A549 (cell line): ENCODE measurements at regions not wholly inside any gene's neighbourhood (a gene's known extent, or its start where the extent isn't known, plus 50 kb on each side); places are given as distances from the start of the nearest gene placed in this dataset.

ENCODE experiments used
- ATAC-seq, 2 experiments: fragments of 200-7000 bp in 1 of 2; fragments of >200 bp in 1 of 2; cut with Nextera tagmentation in 1 of 2; cut with Tn5 transposase in 1 of 2; 3 replicates each; pipeline versions ENCODE4 v1.8.0 to v1.9.1; 2018 to 2020; ENCODE audit warnings: mild to moderate bottlenecking in 1 of 2, moderate library complexity in 1 of 2
- CTCF ChIA-PET: fragments of 300-600 bp; sonication (Branson Sonifier 250); formaldehyde crosslinking; extraction: SDS; loops from one replicate; lab custom pipeline; 2021; ENCODE audit warnings: antibody characterized with exemption, inconsistent platforms; lab: Yijun Ruan, JAX
- POLR2A ChIA-PET: fragments of 350-600 bp; formaldehyde crosslinking; extraction: SDS; loops from one replicate; lab custom pipeline; 2021; ENCODE audit warnings: antibody characterized with exemption, inconsistent platforms; lab: Yijun Ruan, JAX
- DNase-seq, 2 experiments: peaks; one replicate each; pipeline versions ENCODE4 v3.0.0 to v3.0.0-alpha.2; 2011 to 2016; ENCODE audit warnings: low read depth in 1 of 2, low spot score in 1 of 2
- FAIRE-seq: peaks from 2 replicates; lab custom pipeline; 2011; peaks lifted over from hg19 to GRCh38; lab: Jason Lieb, UNC
- H3K27ac ChIP-seq, 2 experiments: fragments of >200 bp; sonication (Bioruptor Twin); formaldehyde crosslinking; 3 replicates each; pipeline ENCODE4 v1.5.1; 2016 to 2017
- H3K4me1 ChIP-seq: fragments of >200 bp; sonication (Bioruptor Twin); formaldehyde crosslinking; 3 replicates; pipeline ENCODE4 v1.6.1; 2016
- H3K4me2 ChIP-seq: fragments of >200 bp; sonication (Bioruptor Twin); formaldehyde crosslinking; 3 replicates; pipeline ENCODE4 v1.6.1; 2016
- H3K4me3 ChIP-seq: fragments of >200 bp; sonication (Bioruptor Twin); formaldehyde crosslinking; 3 replicates; pipeline ENCODE4 v1.5.1; 2016
- H3K9me3 ChIP-seq: fragments of >200 bp; sonication (Bioruptor Twin); formaldehyde crosslinking; 3 replicates; pipeline ENCODE4 v1.6.1; 2016
- ATOH8 ChIP-seq: fragments of 250-450 bp; sonication (Bioruptor Pico); IDR thresholded peaks from 2 replicates; pipeline ENCODE4 v1.5.0; 2020; ENCODE audit warnings: low read depth, mild to moderate bottlenecking, moderate library complexity
- CBX2 ChIP-seq: fragments of 200-600 bp; sonication (generic); IDR thresholded peaks from 2 replicates; pipeline ENCODE4 v1.6.1; 2016; ENCODE audit warnings: low read depth, mild to moderate bottlenecking, borderline replicate concordance
- CBX8 ChIP-seq: fragments of 200-600 bp; sonication (generic); IDR thresholded peaks from 2 replicates; pipeline ENCODE4 v1.6.1; 2016
- CEBPB ChIP-seq, 2 experiments: fragments of >200 bp in 1 of 2; sonication (Bioruptor Twin) in 1 of 2; formaldehyde crosslinking in 1 of 2; IDR thresholded peaks; 2 replicates each; pipeline ENCODE4 v1.6.1; 2012 to 2016
- E2F6 ChIP-seq: IDR thresholded peaks from 2 replicates; pipeline ENCODE4 v1.6.1; 2012; ENCODE audit warnings: low read depth, borderline replicate concordance
- ESRRA ChIP-seq: fragments of 150-350 bp; IDR thresholded peaks from 2 replicates; pipeline ENCODE4 v1.6.1; 2014; ENCODE audit warnings: mild to moderate bottlenecking, low read length, borderline replicate concordance
- FOSL2 ChIP-seq, 2 experiments: fragments of 450-650 bp in 1 of 2; fragments of >200 bp in 1 of 2; sonication (Bioruptor Twin) in 1 of 2; formaldehyde crosslinking; IDR thresholded peaks; 2 replicates each; pipeline versions ENCODE4 v1.5.0 to v1.6.1; 2016 to 2020; ENCODE audit warnings: mild to moderate bottlenecking in 1 of 2, moderate library complexity in 1 of 2
- FOXS1 ChIP-seq: fragments of 250-450 bp; sonication (Bioruptor Pico); IDR thresholded peaks from 2 replicates; pipeline ENCODE4 v1.5.0; 2020; ENCODE audit warnings: mild to moderate bottlenecking, moderate library complexity
- GATA3 ChIP-seq: IDR thresholded peaks from 2 replicates; pipeline ENCODE4 v1.6.1; 2012; ENCODE audit warnings: borderline replicate concordance
- HDAC2 ChIP-seq: fragments of 200-600 bp; sonication (generic); IDR thresholded peaks from 2 replicates; pipeline ENCODE4 v1.6.1; 2016
- HES2 ChIP-seq: fragments of >200 bp; sonication (Bioruptor Twin); formaldehyde crosslinking; IDR thresholded peaks from 2 replicates; pipeline ENCODE4 v1.6.1; 2016
- HEYL ChIP-seq: fragments of 250-450 bp; sonication (Bioruptor Pico); IDR thresholded peaks from 2 replicates; pipeline ENCODE4 v1.8.0; 2021; ENCODE audit warnings: mild to moderate bottlenecking, moderate library complexity
- HOXB13 ChIP-seq: fragments of 250-450 bp; sonication (Bioruptor Pico); IDR thresholded peaks from 2 replicates; pipeline ENCODE4 v1.5.0; 2020; ENCODE audit warnings: low read depth, mild to moderate bottlenecking, moderate library complexity
- KDM5A ChIP-seq: fragments of 200-600 bp; sonication (generic); IDR thresholded peaks from 2 replicates; pipeline ENCODE4 v1.6.1; 2016; ENCODE audit warnings: antibody characterized with exemption, mild to moderate bottlenecking
- MAFK ChIP-seq: fragments of 450-650 bp; IDR thresholded peaks from 2 replicates; pipeline ENCODE4 v1.6.1; 2014; ENCODE audit not compliant: partially characterized antibody
- NFE2L2 ChIP-seq: fragments of 150-350 bp; conservative IDR thresholded peaks from 2 replicates; pipeline ENCODE4 v1.6.1; 2014; ENCODE audit warnings: low read length
- NPAS2 ChIP-seq: fragments of 250-450 bp; sonication (Bioruptor Pico); IDR thresholded peaks from 2 replicates; pipeline ENCODE4 v1.8.0; 2022; ENCODE audit warnings: mild to moderate bottlenecking, moderate library complexity, borderline replicate concordance
- PBX3 ChIP-seq: IDR thresholded peaks from 2 replicates; pipeline ENCODE4 v1.6.1; 2012
- POLR2A ChIP-seq: IDR thresholded peaks from 2 replicates; pipeline ENCODE4 v1.6.1; 2012; ENCODE audit warnings: mild to moderate bottlenecking, low read length
- POLR2AphosphoS2 ChIP-seq: conservative IDR thresholded peaks from 2 replicates; pipeline ENCODE4 v1.6.1; 2012; ENCODE audit warnings: low read length, improper control_type of control experiment, inconsistent platforms
- RAD21 ChIP-seq, 2 experiments: fragments of >200 bp in 1 of 2; sonication (Bioruptor Twin) in 1 of 2; formaldehyde crosslinking in 1 of 2; IDR thresholded peaks in 1 of 2; conservative IDR thresholded peaks in 1 of 2; 2 replicates in 1 of 2; 3 replicates in 1 of 2; pipeline ENCODE4 v1.6.1; 2012 to 2018; ENCODE audit warnings: inconsistent platforms in 1 of 2
- SMC3 ChIP-seq: fragments of >200 bp; sonication (Bioruptor Twin); formaldehyde crosslinking; IDR thresholded peaks from 3 replicates; pipeline ENCODE4 v1.6.1; 2018; ENCODE audit warnings: inconsistent platforms
- WGBS: methylation state at CpG from one replicate; pipeline ENCODE4 v1.1.6; 2017; ENCODE audit errors: missing lambda C conversion rate; 5-methylcytosine and 5-hydroxymethylcytosine counted together

- CTCF ChIA-PET: interaction anchor here (0.6 to 1.2 kb wide), 2 partner anchors 59 to 1890 kb away, joined by 3 read pairs; no protein-coding TSS in a partner anchor
- POLR2A ChIA-PET: no interaction called here
- H3K4me3 ChIP-seq: no peak overlapping the region
- FAIRE-seq (no peak), DNase-seq (no peak), ATAC-seq (no peak)
- H3K4me1 ChIP-seq: 0 out of 3 replicates have a peak, but pooled peaks cover 4% of the 10 kb centered on the region
- H3K27ac ChIP-seq: peak overlapping the region in 1 of 2 experiments; percentile 48; a peak in 1 of 6 replicates
- H3K9me3 ChIP-seq: no peaks in the 10 kb centered on the region
- no peak for TF ChIP-seq PBX3
- no peak for TF ChIP-seq POLR2AphosphoS2
- no peak for TF ChIP-seq FOXS1
- no peak for TF ChIP-seq RAD21 (conservative IDR thresholded peaks at IDR 0.05 in 1 of 2, IDR thresholded peaks at IDR 0.05 in 1 of 2)
- no peak for TF ChIP-seq FOSL2 (IDR thresholded peaks at IDR 0.05)
- TF ChIP-seq FOSL2 (CRISPR knock-in tag; IDR thresholded peaks at IDR 0.05): no peak
- TF ChIP-seq HOXB13 (CRISPR knock-in tag): no peak
- no peak for TF ChIP-seq CEBPB (IDR thresholded peaks at IDR 0.05)
- WGBS: 87% methylated on average over 4 of the region's 4 CpGs
- H3K4me2 ChIP-seq: no peak overlapping the region
Measured at GRCh38 chr1:186739515-186739914, 59.3 kb upstream of the PTGS2 start.

- no peaks in the 10 kb centered on the region for H3K9me3 ChIP-seq
- no peak for FAIRE-seq
- H3K4me3 ChIP-seq: no peak overlapping the region
- TF ChIP-seq HOXB13 (CRISPR knock-in tag): no peak
- TF ChIP-seq NPAS2: no peak
- TF ChIP-seq SMC3: no peak
- TF ChIP-seq HES2: no peak
- no peak for TF ChIP-seq HEYL (CRISPR knock-in tag)
- TF ChIP-seq ESRRA: no peak
- TF ChIP-seq NFE2L2: no peak
- TF ChIP-seq CBX8: no peak
- TF ChIP-seq HDAC2: no peak
- TF ChIP-seq MAFK: no peak
- TF ChIP-seq CBX2: no peak
- WGBS: 85% methylated on average over 1 of the region's 1 CpG
- no peak overlapping the region for H3K27ac ChIP-seq
- no peak for ATAC-seq
- 0 out of 3 replicates have a peak, but pooled peaks cover 4% of the 10 kb centered on the region for H3K4me1 ChIP-seq
- no peak overlapping the region for H3K4me2 ChIP-seq
- ChIA-PET CTCF (interaction anchor here (0.6 to 1.2 kb wide), 3 partner anchors 59 to 1891 kb away, joined by 3 read pairs; no protein-coding TSS in a partner anchor), POLR2A (no interaction called here)
- DNase-seq: no peak
Measured at GRCh38 chr1:186738926-186739325, 58.7 kb upstream of the PTGS2 start.

GRCh38 chr1:186736971-186737685, 56.9 kb upstream of the PTGS2 start:
- 89% methylated on average over 4 of the region's 4 CpGs for WGBS
- ATAC-seq: no peak
- CTCF ChIA-PET: interaction anchor here (1.2 kb wide), 1 partner anchor 29 kb away, joined by 3 read pairs; no protein-coding TSS in a partner anchor

More at GRCh38 chr1:186736971-186737685, 56.9 kb upstream of the PTGS2 start:
- POLR2A ChIA-PET: interaction anchor here (0.6 kb wide), 1 partner anchor 65 kb away, joined by 17 read pairs; no protein-coding TSS in a partner anchor
- Histone ChIP-seq H3K9me3 (no peaks in the 10 kb centered on the region), H3K4me3 (no peak overlapping the region)
- no peak for TF ChIP-seq KDM5A
- TF ChIP-seq HOXB13 (CRISPR knock-in tag): no peak
- no peak for TF ChIP-seq POLR2A
- no peak for TF ChIP-seq ATOH8 (CRISPR knock-in tag)
- no peak for TF ChIP-seq GATA3
- no peak for TF ChIP-seq MAFK
- TF ChIP-seq CBX8: no peak
- TF ChIP-seq E2F6: no peak
- TF ChIP-seq, all 56 proteins: peak for 0
- DNase-seq (no peak), FAIRE-seq (no peak)
- H3K4me1 ChIP-seq: 0 out of 3 replicates have a peak, but pooled peaks cover 4% of the 10 kb centered on the region
- no peak overlapping the region for H3K4me2 ChIP-seq
- no peak overlapping the region for H3K27ac ChIP-seq
